ENCODE measurements at regions not wholly inside any gene's neighbourhood (a gene's known extent, or its start where the extent isn't known, plus 50 kb on each side); places are given as distances from the start of the nearest gene placed in this dataset.

GRCh38 chr2:6342273-6342920 lies 523.3 kb downstream of the CMPK2 start:
- Histone ChIP-seq H2AFZ (no peak overlapping the region), H3K4me1 (replicated peaks; ENCODE audit: insufficient read depth) (no peaks in the 10 kb centered on the region), H3K9me3 (ENCODE audit: insufficient read depth, low read depth) (no peaks in the 10 kb centered on the region), H3K27ac (no peak overlapping the region), H3K36me3 (ENCODE audit: low read depth) (no peaks in the 10 kb centered on the region), H3K79me2 (ENCODE audit: low read depth) (no peaks in the 10 kb centered on the region), H3K27me3 (ENCODE audit: insufficient read depth, low read depth) (peaks cover 31% of the 10 kb centered on the region), H3K4me2 (no peak overlapping the region), H4K20me1 (ENCODE audit: insufficient read depth) (no peaks in the 10 kb centered on the region), H3K9me2 (ENCODE audit: insufficient read depth) (no peaks in the 10 kb centered on the region), H3K4me3 (no peak overlapping the region), H3F3A (ENCODE audit: insufficient read depth, low read depth) (no peaks in the 10 kb centered on the region)
- DNase-seq, result no peak
- no TSS peak for BruUV-seq (replicated peaks)
- CTCF ChIA-PET, result no interaction called here
- TF ChIP-seq EZH2 (IDR thresholded peaks at IDR 0.05; ENCODE audit: low read depth) (no peak), CTCF (conservative IDR thresholded peaks at IDR 0.05) (no peak)
- POLR2A ChIA-PET (ENCODE audit: unreplicated experiment), result no interaction called here
- intact Hi-C loops (cut with micrococcal nuclease; ENCODE audit: unreplicated experiment), result no loop called here

- H3K27me3 ChIP-seq (ENCODE audit: insufficient read depth, low read depth), result peaks cover 25% of the 10 kb centered on the region
- H3F3A ChIP-seq (ENCODE audit: insufficient read depth, low read depth), result no peaks in the 10 kb centered on the region
- ChIA-PET CTCF (no interaction called here), POLR2A (ENCODE audit: unreplicated experiment) (no interaction called here)
- DNase-seq, result no peak
- no TSS peak for BruUV-seq (replicated peaks)
- TF ChIP-seq EZH2 (IDR thresholded peaks at IDR 0.05; ENCODE audit: low read depth), result no peak
- TF ChIP-seq CTCF (conservative IDR thresholded peaks at IDR 0.05), result no peak
- no peaks in the 10 kb centered on the region for H3K4me1 ChIP-seq (replicated peaks; ENCODE audit: insufficient read depth)
- no peak overlapping the region for H3K27ac ChIP-seq
- no peaks in the 10 kb centered on the region for H3K79me2 ChIP-seq (ENCODE audit: low read depth)
- no peak overlapping the region for H3K4me2 ChIP-seq
- no peaks in the 10 kb centered on the region for H3K9me3 ChIP-seq (ENCODE audit: insufficient read depth, low read depth)
- intact Hi-C loops (cut with micrococcal nuclease; ENCODE audit: unreplicated experiment), result no loop called here
- no peaks in the 10 kb centered on the region for H3K36me3 ChIP-seq (ENCODE audit: low read depth)
- H3K9me2 ChIP-seq (ENCODE audit: insufficient read depth), result no peaks in the 10 kb centered on the region
- no peak overlapping the region for H3K4me3 ChIP-seq
- no peak overlapping the region for H2AFZ ChIP-seq
- H4K20me1 ChIP-seq (ENCODE audit: insufficient read depth), result no peaks in the 10 kb centered on the region
Measured at GRCh38 chr2:6343076-6343475, 522.6 kb downstream of the CMPK2 start.

GRCh38 chr2:6352247-6352646 lies 513.5 kb downstream of the CMPK2 start:
- DNase-seq, result no peak
- no peak overlapping the region for H3K27ac ChIP-seq
- no peaks in the 10 kb centered on the region for H3K36me3 ChIP-seq (ENCODE audit: low read depth)
- TF ChIP-seq CTCF (conservative IDR thresholded peaks at IDR 0.05) (no peak), EZH2 (IDR thresholded peaks at IDR 0.05; ENCODE audit: low read depth) (no peak)
- BruUV-seq (replicated peaks), result no TSS peak
- no peak overlapping the region for H2AFZ ChIP-seq
- H3F3A ChIP-seq (ENCODE audit: insufficient read depth, low read depth), result no peaks in the 10 kb centered on the region
- no peaks in the 10 kb centered on the region for H3K9me2 ChIP-seq (ENCODE audit: insufficient read depth)
- H3K9me3 ChIP-seq (ENCODE audit: insufficient read depth, low read depth), result no peaks in the 10 kb centered on the region
- H3K27me3 ChIP-seq (ENCODE audit: insufficient read depth, low read depth), result peaks cover 11% of the 10 kb centered on the region; the same call in 1 of the 2 replicates
- intact Hi-C loops (cut with micrococcal nuclease; ENCODE audit: unreplicated experiment), result no loop called here
- H4K20me1 ChIP-seq (ENCODE audit: insufficient read depth), result no peaks in the 10 kb centered on the region
- CTCF ChIA-PET, result no interaction called here
- no peaks in the 10 kb centered on the region for H3K79me2 ChIP-seq (ENCODE audit: low read depth)
- POLR2A ChIA-PET (ENCODE audit: unreplicated experiment), result no interaction called here
- no peaks in the 10 kb centered on the region for H3K4me1 ChIP-seq (replicated peaks; ENCODE audit: insufficient read depth)
- H3K4me3 ChIP-seq, result no peak overlapping the region
- no peak overlapping the region for H3K4me2 ChIP-seq

Data from PC-9 (cell line).